ENCODE measurements at regions not wholly inside any gene's neighbourhood (a gene's known extent, or its start where the extent isn't known, plus 50 kb on each side); places are given as distances from the start of the nearest gene placed in this dataset.

GRCh38 chr13:34567597-34567996 is 374.5 kb upstream of the NBEA start:
- Histone ChIP-seq H3K4me1 (no peaks in the 10 kb centered on the region), H3K27ac (no peak overlapping the region), H3K36me3 (no peaks in the 10 kb centered on the region), H3K9me3 (no peaks in the 10 kb centered on the region), H3K4me3 (no peak overlapping the region), H3K27me3 (no peaks in the 10 kb centered on the region)
- ATAC-seq (no peak), DNase-seq (no peak)
- TF ChIP-seq CTCF (IDR thresholded peaks at IDR 0.05) (no peak), POLR2A (IDR thresholded peaks at IDR 0.05) (no peak)
- 74 to 82% (median 77%) methylated on average over 7 of the region's 7 CpGs for WGBS, 4 donors
- intact Hi-C loops (cut with DNase I), result no loop called here

- DNase-seq (no peak), ATAC-seq (no peak)
- TF ChIP-seq POLR2A (IDR thresholded peaks at IDR 0.05) (no peak), CTCF (IDR thresholded peaks at IDR 0.05) (no peak)
- no peaks in the 10 kb centered on the region for H3K4me1 ChIP-seq
- no peaks in the 10 kb centered on the region for H3K36me3 ChIP-seq
- intact Hi-C loops (cut with DNase I), result no loop called here
- WGBS, 4 donors, result 62 to 66% (median 65%) methylated on average over 5 of the region's 5 CpGs
- no peak overlapping the region for H3K27ac ChIP-seq
- no peak overlapping the region for H3K4me3 ChIP-seq
- no peaks in the 10 kb centered on the region for H3K27me3 ChIP-seq
- no peaks in the 10 kb centered on the region for H3K9me3 ChIP-seq
These were observed 371.2 kb upstream of the NBEA start for GRCh38 chr13:34570698-34571353.

- DNase-seq (no peak), ATAC-seq (no peak)
- intact Hi-C loops (cut with DNase I), result no loop called here
- Histone ChIP-seq H3K36me3 (no peaks in the 10 kb centered on the region), H3K4me1 (no peaks in the 10 kb centered on the region), H3K27ac (no peak overlapping the region), H3K4me3 (no peak overlapping the region), H3K27me3 (no peaks in the 10 kb centered on the region), H3K9me3 (no peaks in the 10 kb centered on the region)
- TF ChIP-seq POLR2A (IDR thresholded peaks at IDR 0.05) (no peak), CTCF (IDR thresholded peaks at IDR 0.05) (no peak)
- WGBS, 4 donors, result 76 to 83% (median 80%) methylated on average over 6 of the region's 6 CpGs
These were observed 370.4 kb upstream of the NBEA start for GRCh38 chr13:34571716-34572115.

- Histone ChIP-seq H3K9me3 (no peaks in the 10 kb centered on the region), H3K4me1 (no peaks in the 10 kb centered on the region), H3K4me3 (no peak overlapping the region), H3K27ac (no peak overlapping the region), H3K27me3 (no peaks in the 10 kb centered on the region), H3K36me3 (no peaks in the 10 kb centered on the region)
- WGBS, 4 donors, result 93 to 96% (median 95%) methylated on average over 1 of the region's 1 CpG
- no peak for ATAC-seq
- intact Hi-C loops (cut with DNase I), result no loop called here
- no peak for DNase-seq
- TF ChIP-seq POLR2A (IDR thresholded peaks at IDR 0.05), result no peak
- no peak for TF ChIP-seq CTCF (IDR thresholded peaks at IDR 0.05)
These were observed 365.0 kb upstream of the NBEA start for GRCh38 chr13:34577051-34577450.

Measured in heart left ventricle (tissue), 16 donors.